GM18951 (cell line): ENCODE measurements at regions not wholly inside any gene's neighbourhood (a gene's known extent, or its start where the extent isn't known, plus 50 kb on each side); places are given as distances from the start of the nearest gene placed in this dataset.

ENCODE experiments used
- POLR2A ChIP-seq: IDR thresholded peaks from 4 replicates; pipeline ENCODE4 v1.6.1; 2011; ENCODE audit warnings: mild to moderate bottlenecking; ENCODE audit not compliant: insufficient read length, insufficient read depth; ENCODE audit errors: extremely low read depth
- in situ Hi-C: fragments of 300-500 bp; cut with MboI; formaldehyde crosslinking; loops from one replicate; pipeline ENCODE4 v1.12.0; 2022; ENCODE audit warnings: low sequenced_read_pairs, mixed read lengths, inconsistent platforms; ENCODE audit not compliant: unreplicated experiment

GRCh38 chr6:12654107-12654506, 62.5 kb upstream of the PHACTR1 start:
- no peak for TF ChIP-seq POLR2A
- in situ Hi-C loops: no loop called here

GRCh38 chr6:12654514-12654913, 62.1 kb upstream of the PHACTR1 start:
- in situ Hi-C loops: no loop called here
- no peak for TF ChIP-seq POLR2A

GRCh38 chr6:12656906-12657305, 59.7 kb upstream of the PHACTR1 start:
- no peak for TF ChIP-seq POLR2A
- in situ Hi-C loops: no loop called here

GRCh38 chr6:12657884-12658283, 58.7 kb upstream of the PHACTR1 start:
- in situ Hi-C loops: no loop called here
- no peak for TF ChIP-seq POLR2A

GRCh38 chr6:12661432-12662089, 55.0 kb upstream of the PHACTR1 start:
- in situ Hi-C loops: no loop called here
- no peak for TF ChIP-seq POLR2A
